Ovary (tissue), 7 donors: ENCODE measurements at regions not wholly inside any gene's neighbourhood (a gene's known extent, or its start where the extent isn't known, plus 50 kb on each side); places are given as distances from the start of the nearest gene placed in this dataset.

ENCODE experiments used
- DNase-seq, 5 donors: peaks; one replicate each; pipeline ENCODE4 v3.0.0-alpha.2; 2019 to 2020
- H3K27ac ChIP-seq, 2 donors: fragments of 200-600 bp; one replicate each; pipeline versions ENCODE4 v1.5.1 to v1.8.0; 2019 to 2022
- H3K27me3 ChIP-seq: fragments of 200-600 bp; one replicate; pipeline ENCODE4 v1.8.0; 2022
- H3K36me3 ChIP-seq: fragments of 200-600 bp; sonication (generic); one replicate; pipeline ENCODE4 v1.5.1; 2019
- H3K4me1 ChIP-seq: one replicate; pipeline ENCODE4 v1.8.1; 2013; ENCODE audit warnings: mild to moderate bottlenecking, moderate library complexity; ENCODE audit not compliant: insufficient read depth
- H3K4me3 ChIP-seq: fragments of 200-600 bp; sonication (generic); one replicate; pipeline ENCODE4 v1.5.1; 2017
- H3K9me3 ChIP-seq, 2 donors: fragments of 200-600 bp in 1 of 2; sonication (generic) in 1 of 2; one replicate each; pipeline versions ENCODE4 v1.5.1 to v1.8.1; 2013 to 2019; ENCODE audit warnings: mild to moderate bottlenecking in 1 of 2, moderate library complexity in 1 of 2
- CTCF ChIP-seq, 3 donors: fragments of 450-650 bp in 2 of 3; fragments of 200-600 bp in 1 of 3; IDR thresholded peaks; one replicate each; pipeline versions ENCODE4 v1.5.1 to v1.8.0; 2016 to 2022; ENCODE audit warnings: antibody characterized with exemption in 3 of 3, mild to moderate bottlenecking in 1 of 3
- EP300 ChIP-seq: sonication (generic); formaldehyde crosslinking; IDR thresholded peaks from one replicate; pipeline ENCODE4 v1.6.1; 2017; ENCODE audit warnings: antibody characterized with exemption
- POLR2A ChIP-seq: fragments of 450-650 bp; IDR thresholded peaks from one replicate; pipeline ENCODE4 v1.6.1; 2017; ENCODE audit warnings: antibody characterized with exemption, mild to moderate bottlenecking, moderate library complexity
- WGBS, 3 donors: extraction: QIAGEN DNeasy Blood & Tissue Kit in 1 of 3; methylation state at CpG; one replicate each; pipeline versions ENCODE4 v1.1.5 to v1.1.7; 2013 to 2017; 5-methylcytosine and 5-hydroxymethylcytosine counted together
- intact Hi-C, 4 donors: fragments of 100-400 bp; cut with DNase I; formaldehyde crosslinking; loops; one replicate each; pipeline versions ENCODE4 v1.11.0 to v1.15.1; 2022 to 2023
- donor health status: DM: no; HTN: no; CAD: no; lungs with moderate emphysema.
- donor health status: DM: no; HTN: no; CAD: no.
- donor health status: Bipolar disorder and iron deficiency.
- donor health status: DM: no; HTN: no; CAD: no.
- donor health status: DM: yes; HTN: yes; CAD: no.

- Histone ChIP-seq H3K9me3 (no peaks in the 10 kb centered on the region), H3K27me3 (no peaks in the 10 kb centered on the region), H3K4me3 (no peak overlapping the region), H3K4me1 (no peaks in the 10 kb centered on the region), H3K27ac (no peak overlapping the region), H3K36me3 (no peaks in the 10 kb centered on the region)
- no peak for TF ChIP-seq POLR2A
- TF ChIP-seq EP300, result no peak
- no peak for TF ChIP-seq CTCF (IDR thresholded peaks at IDR 0.05)
- 33 to 48% (median 35%) methylated on average over 1 of the region's 1 CpG for WGBS, 3 donors
- no peak for DNase-seq
- intact Hi-C loops, result no loop called here
Observed at GRCh38 chr10:88032566-88032965, 169.1 kb downstream of the PTEN start.

GRCh38 chr10:88033385-88033784 lies 170.0 kb downstream of the PTEN start:
- Histone ChIP-seq H3K27me3 (no peaks in the 10 kb centered on the region), H3K36me3 (no peaks in the 10 kb centered on the region), H3K27ac (no peak overlapping the region), H3K4me3 (no peak overlapping the region), H3K4me1 (no peaks in the 10 kb centered on the region), H3K9me3 (no peaks in the 10 kb centered on the region)
- no peak for TF ChIP-seq POLR2A
- TF ChIP-seq EP300, result no peak
- TF ChIP-seq CTCF (IDR thresholded peaks at IDR 0.05), result no peak
- no peak for DNase-seq
- WGBS, 3 donors, result 82 to 88% (median 85%) methylated on average over 3 of the region's 3 CpGs
- intact Hi-C loops, result no loop called here

GRCh38 chr10:88033793-88034192 lies 170.4 kb downstream of the PTEN start:
- no peaks in the 10 kb centered on the region for H3K4me1 ChIP-seq
- H3K27ac ChIP-seq, result no peak overlapping the region
- intact Hi-C loops, result no loop called here
- TF ChIP-seq EP300 (no peak), CTCF (IDR thresholded peaks at IDR 0.05) (no peak), POLR2A (no peak)
- DNase-seq, result no peak
- H3K27me3 ChIP-seq, result no peaks in the 10 kb centered on the region
- H3K9me3 ChIP-seq, result no peaks in the 10 kb centered on the region
- no peak overlapping the region for H3K4me3 ChIP-seq
- 90 to 96% (median 93%) methylated on average over 4 of the region's 4 CpGs for WGBS, 3 donors
- H3K36me3 ChIP-seq, result no peaks in the 10 kb centered on the region

GRCh38 chr10:88036126-88036525 lies 172.7 kb downstream of the PTEN start:
- Histone ChIP-seq H3K36me3 (no peaks in the 10 kb centered on the region), H3K4me3 (no peak overlapping the region), H3K27me3 (no peaks in the 10 kb centered on the region), H3K4me1 (no peaks in the 10 kb centered on the region), H3K27ac (no peak overlapping the region), H3K9me3 (no peaks in the 10 kb centered on the region)
- DNase-seq, result no peak
- TF ChIP-seq POLR2A (no peak), EP300 (no peak), CTCF (IDR thresholded peaks at IDR 0.05) (no peak)
- WGBS, 3 donors, result 71 to 99% (median 99%) methylated on average over 4 of the region's 4 CpGs
- intact Hi-C loops, result no loop called here

- no peaks in the 10 kb centered on the region for H3K36me3 ChIP-seq
- DNase-seq, result no peak
- intact Hi-C loops, result no loop called here
- no peaks in the 10 kb centered on the region for H3K4me1 ChIP-seq
- H3K27me3 ChIP-seq, result no peaks in the 10 kb centered on the region
- WGBS, 3 donors, result 54 to 71% (median 66%) methylated on average over 2 of the region's 2 CpGs
- no peak overlapping the region for H3K27ac ChIP-seq
- no peak overlapping the region for H3K4me3 ChIP-seq
- TF ChIP-seq CTCF (IDR thresholded peaks at IDR 0.05) (no peak), EP300 (no peak)
- no peaks in the 10 kb centered on the region for H3K9me3 ChIP-seq
Observed at GRCh38 chr10:88037623-88038022, 174.2 kb downstream of the PTEN start.
